HepG2 (cell line): ENCODE measurements at regions not wholly inside any gene's neighbourhood (a gene's known extent, or its start where the extent isn't known, plus 50 kb on each side); places are given as distances from the start of the nearest gene placed in this dataset.

Source experiments
- SUZ12 ChIP-seq: fragments of 150-350 bp; IDR thresholded peaks from 2 replicates; pipeline ENCODE4 v1.6.1; 2014; ENCODE audit warnings: low read depth, low read length
- ZNF781 ChIP-seq: sonication (generic); formaldehyde crosslinking; IDR thresholded peaks from 2 replicates; pipeline ENCODE4 v1.5.1; 2020; ENCODE audit warnings: borderline replicate concordance, mild to moderate bottlenecking, missing genetic modification reagents; ENCODE audit errors: not compliant biosample characterization

- no peak for TF ChIP-seq SUZ12
- TF ChIP-seq ZNF781: no peak
These were observed 234.4 kb downstream of the IRF8 start for GRCh38 chr16:86133377-86133776.
